HG02981 (cell line): ENCODE measurements at regions not wholly inside any gene's neighbourhood (a gene's known extent, or its start where the extent isn't known, plus 50 kb on each side); places are given as distances from the start of the nearest gene placed in this dataset.

Experiments used
- ATAC-seq: cut with Tn5 transposase; IDR thresholded peaks from one replicate; pipeline ENCODE4 v1.9.1; 2021; ENCODE audit warnings: mild to moderate bottlenecking, moderate library complexity; ENCODE audit not compliant: unreplicated experiment

- no peak for ATAC-seq
Observed at GRCh38 chr5:58403822-58404433, 56.0 kb downstream of the PLK2 start.

- ATAC-seq = no peak
Observed at GRCh38 chr5:58401701-58402100, 58.2 kb downstream of the PLK2 start.

- no peak for ATAC-seq
Observed at GRCh38 chr5:58400737-58401136, 59.1 kb downstream of the PLK2 start.

- ATAC-seq = no peak
Observed at GRCh38 chr5:58399951-58400350, 59.9 kb downstream of the PLK2 start.

GRCh38 chr5:58394339-58394738, 65.5 kb downstream of the PLK2 start:
- ATAC-seq = no peak

GRCh38 chr5:58393716-58394115, 66.2 kb downstream of the PLK2 start:
- no peak for ATAC-seq

- ATAC-seq = no peak
Observed at GRCh38 chr5:58392496-58392895, 67.4 kb downstream of the PLK2 start.

- ATAC-seq = no peak
Observed at GRCh38 chr5:58383448-58383847, 76.4 kb downstream of the PLK2 start.

- no peak for ATAC-seq
Observed at GRCh38 chr5:58382131-58382534, 77.8 kb downstream of the PLK2 start.

- no peak for ATAC-seq
Observed at GRCh38 chr5:58381566-58381965, 78.3 kb downstream of the PLK2 start.

GRCh38 chr5:58380655-58381054, 79.2 kb downstream of the PLK2 start:
- no peak for ATAC-seq

GRCh38 chr5:58378613-58379390, 81.1 kb downstream of the PLK2 start:
- no peak for ATAC-seq

- no peak for ATAC-seq
Observed at GRCh38 chr5:58370606-58371005, 89.3 kb downstream of the PLK2 start.

- no peak for ATAC-seq
Observed at GRCh38 chr5:58369513-58370190, 90.2 kb downstream of the PLK2 start.

- no peak for ATAC-seq
Observed at GRCh38 chr5:58366461-58366860, 93.4 kb downstream of the PLK2 start.

GRCh38 chr5:58365791-58366190, 94.1 kb downstream of the PLK2 start:
- no peak for ATAC-seq

- no peak for ATAC-seq
Observed at GRCh38 chr5:58363461-58364249, 96.2 kb downstream of the PLK2 start.

GRCh38 chr5:58362135-58362534, 97.8 kb downstream of the PLK2 start:
- no peak for ATAC-seq

GRCh38 chr5:58360794-58361193, 99.1 kb downstream of the PLK2 start:
- ATAC-seq = no peak

- no peak for ATAC-seq
Observed at GRCh38 chr5:58359981-58360380, 99.9 kb downstream of the PLK2 start.

GRCh38 chr5:58358501-58359178, 101.2 kb downstream of the PLK2 start:
- no peak for ATAC-seq
